ENCODE measurements at regions not wholly inside any gene's neighbourhood (a gene's known extent, or its start where the extent isn't known, plus 50 kb on each side); places are given as distances from the start of the nearest gene placed in this dataset.

DNA sequence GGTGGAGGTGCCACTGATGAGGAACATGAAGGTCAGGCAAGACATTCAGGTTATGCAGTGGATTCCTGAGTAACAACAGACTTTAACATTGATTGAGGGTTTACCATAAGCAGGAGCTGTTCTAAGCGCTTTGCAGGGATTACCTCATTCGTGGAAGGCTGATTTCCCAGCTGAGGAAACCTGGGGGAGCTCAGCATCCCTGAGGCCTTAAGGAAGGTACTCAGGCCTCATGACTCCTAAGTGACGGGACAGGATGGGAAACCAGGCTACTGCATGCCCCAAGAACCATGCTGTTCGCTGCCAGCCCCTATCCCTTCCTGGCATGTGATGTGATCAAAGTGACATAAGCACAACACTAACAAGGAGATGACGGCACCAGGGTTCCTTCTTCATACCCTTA, 143.6 kb upstream of the NFE2L3 start:
- no peaks in the 10 kb centered on the region for H3K9me3 ChIP-seq (ENCODE audit: low read length)
- H3K27me3 ChIP-seq (ENCODE audit: low read length) = no peaks in the 10 kb centered on the region
- peaks cover 11% of the 10 kb centered on the region for H3K4me1 ChIP-seq (ENCODE audit: low read length)
- H3K27ac ChIP-seq (ENCODE audit: low read length) = no peak overlapping the region
- H4K20me1 ChIP-seq (ENCODE audit: insufficient read depth, low read depth, low read length) = no peaks in the 10 kb centered on the region
- no peaks in the 10 kb centered on the region for H3K9me2 ChIP-seq (replicated peaks; ENCODE audit: insufficient read depth, low read length)
- no peak overlapping the region for H2AFZ ChIP-seq (ENCODE audit: low read length)
- H3K4me2 ChIP-seq (ENCODE audit: low read depth, low read length, poor library complexity, severe bottlenecking) = no peak overlapping the region
- no peaks in the 10 kb centered on the region for H3K79me2 ChIP-seq (ENCODE audit: low read length)
- H3K36me3 ChIP-seq (ENCODE audit: insufficient read depth, low read length) = no peaks in the 10 kb centered on the region
- no peak overlapping the region for H3K9ac ChIP-seq (ENCODE audit: low read length)
- no peak for DNase-seq
- no peak overlapping the region for H3K4me3 ChIP-seq (ENCODE audit: low read length)

DNA sequence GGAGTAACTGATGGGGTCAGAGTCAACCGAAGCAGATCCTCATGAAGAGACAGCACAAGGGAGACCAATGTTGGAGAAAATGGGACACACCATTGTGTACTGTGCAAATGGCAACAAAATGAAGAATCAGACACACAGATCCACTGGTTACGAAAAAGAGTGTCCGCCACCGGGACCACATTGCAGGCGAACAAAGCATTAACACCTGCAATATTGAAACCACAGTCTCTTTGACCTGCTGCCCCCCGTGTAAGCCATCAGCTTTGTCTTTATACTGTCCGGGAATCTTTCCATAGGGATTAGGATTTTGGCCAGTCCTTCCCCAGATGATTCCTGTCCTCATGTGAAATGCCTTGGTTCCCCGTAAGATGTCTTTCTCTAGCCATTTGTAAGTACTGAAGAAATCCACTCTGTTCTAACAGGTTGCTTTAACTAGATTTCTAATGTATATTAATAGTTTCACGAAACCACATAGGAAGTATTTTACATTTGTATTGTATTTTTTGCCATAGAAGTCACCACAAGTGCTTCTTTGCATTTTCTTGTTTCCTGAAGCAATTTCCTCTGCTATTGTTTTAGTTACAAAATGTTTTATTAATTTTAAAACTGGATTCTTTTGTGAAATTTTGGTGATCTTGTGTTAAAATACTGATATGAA, 140.8 kb upstream of the NFE2L3 start:
- H3K9me2 ChIP-seq (replicated peaks; ENCODE audit: insufficient read depth, low read length) = no peaks in the 10 kb centered on the region
- H3K9me3 ChIP-seq (ENCODE audit: low read length) = no peaks in the 10 kb centered on the region
- no peak for DNase-seq
- H4K20me1 ChIP-seq (ENCODE audit: insufficient read depth, low read depth, low read length) = no peaks in the 10 kb centered on the region
- H3K27me3 ChIP-seq (ENCODE audit: low read length) = no peaks in the 10 kb centered on the region
- 0 out of 2 replicates have a peak overlapping the region, but pooled peaks have one; percentile 21 for H2AFZ ChIP-seq (ENCODE audit: low read length)
- H3K4me3 ChIP-seq (ENCODE audit: low read length) = 0 out of 2 replicates have a peak overlapping the region, but pooled peaks have one; percentile 19
- H3K4me2 ChIP-seq (ENCODE audit: low read depth, low read length, poor library complexity, severe bottlenecking) = peak overlapping the region; percentile 1
- no peak overlapping the region for H3K9ac ChIP-seq (ENCODE audit: low read length)
- no peak overlapping the region for H3K27ac ChIP-seq (ENCODE audit: low read length)
- H3K4me1 ChIP-seq (ENCODE audit: low read length) = peaks cover 12% of the 10 kb centered on the region
- no peaks in the 10 kb centered on the region for H3K36me3 ChIP-seq (ENCODE audit: insufficient read depth, low read length)
- no peaks in the 10 kb centered on the region for H3K79me2 ChIP-seq (ENCODE audit: low read length)

- no peaks in the 10 kb centered on the region for H3K9me2 ChIP-seq (replicated peaks; ENCODE audit: insufficient read depth, low read length)
- H3K27ac ChIP-seq (ENCODE audit: low read length) = no peak overlapping the region
- no peak for DNase-seq
- peaks cover 12% of the 10 kb centered on the region for H3K4me1 ChIP-seq (ENCODE audit: low read length)
- no peaks in the 10 kb centered on the region for H3K36me3 ChIP-seq (ENCODE audit: insufficient read depth, low read length)
- H3K4me2 ChIP-seq (ENCODE audit: low read depth, low read length, poor library complexity, severe bottlenecking) = no peak overlapping the region
- no peaks in the 10 kb centered on the region for H3K9me3 ChIP-seq (ENCODE audit: low read length)
- H3K27me3 ChIP-seq (ENCODE audit: low read length) = no peaks in the 10 kb centered on the region
- H3K9ac ChIP-seq (ENCODE audit: low read length) = no peak overlapping the region
- no peak overlapping the region for H2AFZ ChIP-seq (ENCODE audit: low read length)
- no peaks in the 10 kb centered on the region for H4K20me1 ChIP-seq (ENCODE audit: insufficient read depth, low read depth, low read length)
- H3K4me3 ChIP-seq (ENCODE audit: low read length) = no peak overlapping the region
- H3K79me2 ChIP-seq (ENCODE audit: low read length) = no peaks in the 10 kb centered on the region
Observed at GRCh38 chr7:26013551-26014083, 138.4 kb upstream of the NFE2L3 start.

DNA sequence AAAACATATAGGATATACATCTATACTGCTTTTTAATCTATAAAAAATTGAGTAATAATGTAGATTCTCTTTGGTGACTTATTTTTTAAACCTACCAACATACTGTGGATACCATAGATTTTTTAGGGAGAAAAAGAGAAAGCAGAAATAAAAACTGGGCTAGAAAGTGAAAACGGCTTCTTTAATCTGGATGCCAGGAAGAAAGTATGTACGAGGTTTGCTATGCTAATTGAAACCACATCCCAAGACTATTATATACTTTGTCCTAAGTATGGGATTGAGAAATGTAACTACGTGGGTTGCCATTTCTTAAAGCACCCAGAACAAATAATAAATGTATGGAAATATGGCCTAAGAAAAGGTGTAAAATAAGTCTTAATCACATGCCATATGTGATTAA, 129.0 kb upstream of the NFE2L3 start:
- DNase-seq = no peak
- no peaks in the 10 kb centered on the region for H3K9me3 ChIP-seq (ENCODE audit: low read length)
- H3K4me1 ChIP-seq (ENCODE audit: low read length) = no peaks in the 10 kb centered on the region
- no peak overlapping the region for H3K9ac ChIP-seq (ENCODE audit: low read length)
- H4K20me1 ChIP-seq (ENCODE audit: insufficient read depth, low read depth, low read length) = no peaks in the 10 kb centered on the region
- H3K27ac ChIP-seq (ENCODE audit: low read length) = no peak overlapping the region
- H3K4me2 ChIP-seq (ENCODE audit: low read depth, low read length, poor library complexity, severe bottlenecking) = no peak overlapping the region
- no peaks in the 10 kb centered on the region for H3K36me3 ChIP-seq (ENCODE audit: insufficient read depth, low read length)
- no peaks in the 10 kb centered on the region for H3K79me2 ChIP-seq (ENCODE audit: low read length)
- no peaks in the 10 kb centered on the region for H3K27me3 ChIP-seq (ENCODE audit: low read length)
- H3K9me2 ChIP-seq (replicated peaks; ENCODE audit: insufficient read depth, low read length) = no peaks in the 10 kb centered on the region
- H3K4me3 ChIP-seq (ENCODE audit: low read length) = no peak overlapping the region
- H2AFZ ChIP-seq (ENCODE audit: low read length) = no peak overlapping the region

DNA sequence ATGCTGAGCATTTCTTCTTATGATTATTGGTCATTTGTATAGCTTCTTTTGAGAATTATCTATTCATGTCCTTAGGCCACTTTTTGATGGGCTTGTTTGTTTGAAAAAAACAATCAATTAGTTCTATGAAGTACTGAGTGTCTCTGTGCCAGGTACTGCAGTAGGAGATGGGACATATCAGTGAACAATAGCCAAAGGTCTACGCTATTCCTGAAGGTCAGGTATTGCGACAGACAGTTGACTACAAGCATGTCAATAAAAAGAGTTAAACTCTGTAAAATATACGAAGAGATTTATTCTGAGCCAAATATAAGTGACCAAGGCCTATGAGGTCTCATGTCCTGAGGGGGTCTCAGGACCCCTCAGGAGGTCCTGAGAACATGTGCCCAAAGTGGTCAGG, 122.1 kb upstream of the NFE2L3 start:
- H3K9me2 ChIP-seq (replicated peaks; ENCODE audit: insufficient read depth, low read length) = no peaks in the 10 kb centered on the region
- H3K9ac ChIP-seq (ENCODE audit: low read length) = no peak overlapping the region
- DNase-seq = no peak
- H3K27me3 ChIP-seq (ENCODE audit: low read length) = no peaks in the 10 kb centered on the region
- no peaks in the 10 kb centered on the region for H3K36me3 ChIP-seq (ENCODE audit: insufficient read depth, low read length)
- H3K4me1 ChIP-seq (ENCODE audit: low read length) = no peaks in the 10 kb centered on the region
- H3K4me2 ChIP-seq (ENCODE audit: low read depth, low read length, poor library complexity, severe bottlenecking) = no peak overlapping the region
- H2AFZ ChIP-seq (ENCODE audit: low read length) = no peak overlapping the region
- no peaks in the 10 kb centered on the region for H3K79me2 ChIP-seq (ENCODE audit: low read length)
- no peaks in the 10 kb centered on the region for H3K9me3 ChIP-seq (ENCODE audit: low read length)
- no peaks in the 10 kb centered on the region for H4K20me1 ChIP-seq (ENCODE audit: insufficient read depth, low read depth, low read length)
- no peak overlapping the region for H3K4me3 ChIP-seq (ENCODE audit: low read length)
- no peak overlapping the region for H3K27ac ChIP-seq (ENCODE audit: low read length)

DNA sequence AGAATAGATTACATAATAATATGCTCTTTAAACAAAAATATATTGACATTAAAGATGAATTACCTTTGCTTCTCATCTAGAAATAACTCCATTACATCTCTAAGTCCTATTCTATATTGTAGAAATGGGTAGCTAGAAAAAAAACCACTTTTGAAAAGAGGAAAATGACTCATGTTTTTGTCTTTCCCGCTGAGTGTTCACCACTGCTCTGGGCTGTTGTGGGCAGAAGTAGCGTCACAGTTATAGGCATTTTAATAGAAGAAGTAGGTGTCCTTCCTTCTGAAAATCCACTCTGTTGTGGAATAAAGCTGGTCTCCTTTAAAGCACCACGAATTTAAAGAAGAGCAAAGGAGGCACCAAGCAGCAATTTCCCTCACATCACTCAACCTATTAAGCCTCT, 117.6 kb upstream of the NFE2L3 start:
- no peak for DNase-seq
- H3K9me2 ChIP-seq (replicated peaks; ENCODE audit: insufficient read depth, low read length) = no peaks in the 10 kb centered on the region

GRCh38 chr7:26035552-26035951, 116.4 kb upstream of the NFE2L3 start:
- no peaks in the 10 kb centered on the region for H3K27me3 ChIP-seq (ENCODE audit: low read length)
- H3K79me2 ChIP-seq (ENCODE audit: low read length) = no peaks in the 10 kb centered on the region
- no peaks in the 10 kb centered on the region for H4K20me1 ChIP-seq (ENCODE audit: insufficient read depth, low read depth, low read length)
- H3K9me3 ChIP-seq (ENCODE audit: low read length) = no peaks in the 10 kb centered on the region
- no peaks in the 10 kb centered on the region for H3K9me2 ChIP-seq (replicated peaks; ENCODE audit: insufficient read depth, low read length)
- H3K4me2 ChIP-seq (ENCODE audit: low read depth, low read length, poor library complexity, severe bottlenecking) = no peak overlapping the region
- H3K4me3 ChIP-seq (ENCODE audit: low read length) = no peak overlapping the region
- no peak overlapping the region for H2AFZ ChIP-seq (ENCODE audit: low read length)
- H3K4me1 ChIP-seq (ENCODE audit: low read length) = no peaks in the 10 kb centered on the region
- H3K36me3 ChIP-seq (ENCODE audit: insufficient read depth, low read length) = no peaks in the 10 kb centered on the region
- no peak overlapping the region for H3K27ac ChIP-seq (ENCODE audit: low read length)
- no peak overlapping the region for H3K9ac ChIP-seq (ENCODE audit: low read length)
- DNase-seq = no peak

More for the DNA sequence above, 117.6 kb upstream of the NFE2L3 start:
- Histone ChIP-seq H3K4me2 (ENCODE audit: low read depth, low read length, poor library complexity, severe bottlenecking) (no peak overlapping the region), H3K4me3 (ENCODE audit: low read length) (no peak overlapping the region), H4K20me1 (ENCODE audit: insufficient read depth, low read depth, low read length) (no peaks in the 10 kb centered on the region), H3K79me2 (ENCODE audit: low read length) (no peaks in the 10 kb centered on the region), H3K27ac (ENCODE audit: low read length) (no peak overlapping the region), H3K27me3 (ENCODE audit: low read length) (no peaks in the 10 kb centered on the region), H3K9ac (ENCODE audit: low read length) (no peak overlapping the region), H3K4me1 (ENCODE audit: low read length) (no peaks in the 10 kb centered on the region), H3K36me3 (ENCODE audit: insufficient read depth, low read length) (no peaks in the 10 kb centered on the region), H3K9me3 (ENCODE audit: low read length) (no peaks in the 10 kb centered on the region), H2AFZ (ENCODE audit: low read length) (no peak overlapping the region)

DNA sequence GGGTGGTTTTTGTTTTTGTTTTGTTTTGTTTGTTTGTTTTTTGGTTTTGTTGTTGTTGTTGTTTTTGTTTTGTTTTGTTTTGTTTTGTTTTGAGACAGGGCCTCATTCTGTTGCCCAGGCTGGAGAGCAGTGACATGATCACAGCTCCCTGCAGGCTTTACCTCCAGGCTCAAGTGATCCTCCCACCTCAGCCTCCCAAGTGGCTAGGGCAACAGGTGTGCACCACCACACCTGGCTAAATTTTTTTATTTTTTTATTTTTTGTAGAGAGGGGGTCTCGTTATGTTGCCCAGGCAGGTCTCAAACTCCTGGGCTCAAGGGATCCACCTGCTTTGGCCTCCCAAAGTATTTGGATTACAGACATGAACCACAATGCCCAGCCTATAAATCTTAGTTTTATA, 115.9 kb upstream of the NFE2L3 start:
- H2AFZ ChIP-seq (ENCODE audit: low read length) = no peak overlapping the region
- no peaks in the 10 kb centered on the region for H3K9me3 ChIP-seq (ENCODE audit: low read length)
- no peak overlapping the region for H3K4me2 ChIP-seq (ENCODE audit: low read depth, low read length, poor library complexity, severe bottlenecking)
- no peaks in the 10 kb centered on the region for H4K20me1 ChIP-seq (ENCODE audit: insufficient read depth, low read depth, low read length)
- DNase-seq = no peak
- no peak overlapping the region for H3K9ac ChIP-seq (ENCODE audit: low read length)
- no peak overlapping the region for H3K27ac ChIP-seq (ENCODE audit: low read length)
- no peaks in the 10 kb centered on the region for H3K27me3 ChIP-seq (ENCODE audit: low read length)
- no peaks in the 10 kb centered on the region for H3K79me2 ChIP-seq (ENCODE audit: low read length)
- no peak overlapping the region for H3K4me3 ChIP-seq (ENCODE audit: low read length)
- no peaks in the 10 kb centered on the region for H3K36me3 ChIP-seq (ENCODE audit: insufficient read depth, low read length)
- H3K4me1 ChIP-seq (ENCODE audit: low read length) = no peaks in the 10 kb centered on the region
- H3K9me2 ChIP-seq (replicated peaks; ENCODE audit: insufficient read depth, low read length) = no peaks in the 10 kb centered on the region
